K562 (cell line): ENCODE measurements at regions not wholly inside any gene's neighbourhood (a gene's known extent, or its start where the extent isn't known, plus 50 kb on each side); places are given as distances from the start of the nearest gene placed in this dataset.

ENCODE experiments used
- ATAC-seq: fragments of 200-7000 bp; cut with Tn5 transposase; 3 replicates; pipeline ENCODE4 v1.9.1; 2020; ENCODE audit warnings: moderate library complexity
- BruUV-seq: library from RNA; stranded (reverse); fragments of 400-500 nt; replicated peaks from 2 replicates; lab custom pipeline; 2021; lab: Mats Ljungman, UMichigan
- CTCF ChIA-PET: fragments of 300-600 bp; formaldehyde crosslinking; extraction: SDS; loops from one replicate; lab custom pipeline; 2021; ENCODE audit warnings: low intra/inter-chr PET ratio; lab: Yijun Ruan, JAX
- POLR2A ChIA-PET: fragments of 300-600, 350-650 bp; sonication (Branson Sonifier 250); formaldehyde crosslinking; extraction: SDS; loops from one replicate; lab custom pipeline; 2021; ENCODE audit warnings: antibody characterized with exemption, inconsistent platforms; lab: Yijun Ruan, JAX
- DNase-seq, 4 experiments: peaks; one replicate each; pipeline versions ENCODE4 v3.0.0 to v3.0.0-alpha.2; 2011 to 2018; ENCODE audit warnings: low spot score in 3 of 4, mixed read lengths in 3 of 4; ENCODE audit errors: extremely low read depth in 1 of 4
- FAIRE-seq: peaks from 2 replicates; lab custom pipeline; 2011; peaks lifted over from hg19 to GRCh38; lab: Jason Lieb, UNC
- H2AFZ ChIP-seq: 2 replicates; pipeline ENCODE4 v1.6.0; 2011; ENCODE audit warnings: low read depth, low read length, control low read depth, inconsistent platforms
- H3K27ac ChIP-seq: fragments of 200-600 bp; 3 replicates; pipeline ENCODE4 v1.8.0; 2011; ENCODE audit warnings: low read depth, mild to moderate bottlenecking, control low read depth, inconsistent platforms, low read length, moderate library complexity, mixed read lengths; ENCODE audit errors: extremely low read depth
- H3K27me3 ChIP-seq, 2 experiments: fragments of 300-600 bp in 1 of 2; 2 replicates in 1 of 2; 3 replicates in 1 of 2; pipeline versions ENCODE4 v1.6.0 to v1.8.0; 2011; ENCODE audit warnings: inconsistent platforms in 2 of 2, low read length in 2 of 2, mild to moderate bottlenecking in 1 of 2, mixed read lengths in 1 of 2, moderate library complexity in 1 of 2; ENCODE audit not compliant: control insufficient read depth in 2 of 2, insufficient read depth in 2 of 2
- H3K36me3 ChIP-seq: fragments of 300-600 bp; 3 replicates; pipeline ENCODE4 v1.8.0; 2011; ENCODE audit warnings: mild to moderate bottlenecking, low read length, inconsistent platforms; ENCODE audit not compliant: control insufficient read depth, insufficient read depth
- H3K4me1 ChIP-seq, 2 experiments: fragments of 200-600 bp in 1 of 2; replicated peaks in 1 of 2; 2 replicates in 1 of 2; 3 replicates in 1 of 2; pipeline versions ENCODE4 v1.5.1 to v1.8.0; 2011; ENCODE audit warnings: inconsistent platforms in 2 of 2, low read length in 2 of 2, mild to moderate bottlenecking in 1 of 2, mixed read lengths in 1 of 2, moderate library complexity in 1 of 2; ENCODE audit not compliant: control insufficient read depth in 2 of 2, insufficient read depth in 2 of 2
- H3K4me2 ChIP-seq: 2 replicates; pipeline ENCODE4 v1.6.1; 2011; ENCODE audit warnings: low read length, control low read depth, inconsistent platforms, mixed read lengths; ENCODE audit not compliant: insufficient read depth
- H3K4me3 ChIP-seq: fragments of 200-600 bp; sonication (generic), shearing (Covaris generic); 2 replicates; pipeline ENCODE4 v1.5.1; 2016; ENCODE audit warnings: control low read depth, inconsistent platforms
- H3K79me2 ChIP-seq: fragments of 200-600 bp; 3 replicates; pipeline ENCODE4 v1.8.0; 2011; ENCODE audit warnings: low read length, inconsistent platforms; ENCODE audit not compliant: control insufficient read depth, insufficient read depth
- H3K9ac ChIP-seq, 2 experiments: 2 replicates each; pipeline versions ENCODE4 v1.6.0 to v1.6.1; 2011; ENCODE audit warnings: low read depth in 2 of 2, low read length in 2 of 2, control low read depth in 1 of 2, inconsistent platforms in 1 of 2, mild to moderate bottlenecking in 1 of 2, mixed read lengths in 1 of 2; ENCODE audit not compliant: insufficient read depth in 1 of 2
- H3K9me1 ChIP-seq: one replicate; pipeline ENCODE4 v1.6.0; 2011; ENCODE audit warnings: inconsistent platforms, mild to moderate bottlenecking, low read length, moderate library complexity; ENCODE audit not compliant: control insufficient read depth, insufficient read depth
- H3K9me3 ChIP-seq: replicated peaks from 2 replicates; pipeline ENCODE4 v1.5.1; 2011; ENCODE audit warnings: low read depth, low read length, inconsistent platforms; ENCODE audit not compliant: control insufficient read depth, insufficient read depth
- H4K20me1 ChIP-seq: replicated peaks from 2 replicates; pipeline ENCODE4 v1.6.1; 2011; ENCODE audit warnings: low read length, inconsistent platforms, mixed read lengths; ENCODE audit not compliant: control insufficient read depth, insufficient read depth
- BRD9 ChIP-seq: fragments of 450-650 bp; IDR thresholded peaks from 2 replicates; pipeline ENCODE4 v1.6.1; 2018; ENCODE audit warnings: low read depth; ENCODE audit not compliant: partially characterized antibody
- FOXJ3 ChIP-seq: sonication (generic); formaldehyde crosslinking; IDR thresholded peaks from 2 replicates; pipeline ENCODE4 v1.4.0; 2020; ENCODE audit warnings: mild to moderate bottlenecking, missing genetic modification reagents
- NEUROD1 ChIP-seq: fragments of 150-350 bp; IDR thresholded peaks from 2 replicates; pipeline ENCODE4 v1.6.1; 2014; ENCODE audit warnings: borderline replicate concordance, low read length, low read depth; ENCODE audit not compliant: partially characterized antibody
- RBM17 ChIP-seq: fragments of 200-400 bp; formaldehyde crosslinking; IDR thresholded peaks from 2 replicates; pipeline ENCODE4 v1.6.1; 2017; ENCODE audit warnings: low read depth, mild to moderate bottlenecking, low read length, borderline replicate concordance
- ZNF121 ChIP-seq: sonication (generic); formaldehyde crosslinking; conservative IDR thresholded peaks from 2 replicates; pipeline ENCODE4 v1.8.0; 2022; ENCODE audit warnings: missing genetic modification reagents
- ZNF280A ChIP-seq: fragments of 450-650 bp; IDR thresholded peaks from 2 replicates; pipeline ENCODE4 v1.6.1; 2018; ENCODE audit warnings: mild to moderate bottlenecking, low read depth; ENCODE audit not compliant: partially characterized antibody
- ZNF408 ChIP-seq: fragments of 250-450 bp; sonication (Bioruptor Pico); IDR thresholded peaks from 2 replicates; pipeline ENCODE4 v1.4.0; 2020; ENCODE audit warnings: low read depth, mild to moderate bottlenecking, moderate library complexity
- ZNF76 ChIP-seq: fragments of 250-450 bp; sonication (Bioruptor Pico); IDR thresholded peaks from 2 replicates; pipeline ENCODE4 v1.4.0; 2020; ENCODE audit warnings: mild to moderate bottlenecking, moderate library complexity, borderline replicate concordance
- WGBS: fragments of 100-300 bp; shearing (Covaris generic); methylation state at CpG from one replicate; pipeline ENCODE4 v1.1.6; 2016; ENCODE audit warnings: low coverage, mixed read lengths; ENCODE audit not compliant: insufficient coverage; ENCODE audit errors: missing lambda C conversion rate; 5-methylcytosine and 5-hydroxymethylcytosine counted together
- in situ Hi-C: fragments of 300-500 bp; cut with MboI; formaldehyde crosslinking; loops from 4 replicates; pipeline ENCODE4 v1.15.0; 2018; ENCODE audit warnings: inconsistent platforms, mixed read lengths
- intact Hi-C: fragments of 100-400 bp; cut with micrococcal nuclease; formaldehyde crosslinking; loops from 2 replicates; pipeline ENCODE4 v1.14.2; 2022
- TF ChIP-seq, protein P1 (sequence below): IDR thresholded peaks from 2 replicates; pipeline ENCODE4 v1.6.1; 2014; ENCODE audit warnings: antibody characterized with exemption

DNA sequence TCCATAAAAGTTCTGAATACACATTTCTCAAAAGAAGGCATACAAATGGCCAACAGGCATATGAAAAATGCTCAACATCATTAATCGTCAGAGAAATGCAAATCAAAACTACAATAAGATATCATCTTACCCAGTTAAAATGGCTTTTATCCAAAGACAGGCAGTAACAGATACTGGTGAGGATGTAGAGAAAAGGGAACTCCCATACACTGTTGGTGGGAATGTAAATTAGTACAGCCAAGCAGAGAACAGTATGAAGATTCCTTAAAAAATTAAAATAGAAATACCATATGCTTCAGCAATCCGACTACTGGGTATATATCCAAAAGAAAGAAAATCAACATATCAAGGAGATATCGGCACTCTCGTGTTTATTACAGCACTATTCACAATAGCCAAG lies 1312.5 kb downstream of the DSC3 start:
- Histone ChIP-seq H3K9me3 (no peaks in the 10 kb centered on the region; the same call in 1 of the 2 replicates), H3K27me3 (no peaks in the 10 kb centered on the region), H4K20me1 (no peaks in the 10 kb centered on the region), H3K9ac (no peak overlapping the region), H3K4me3 (no peak overlapping the region), H3K4me1 (no peaks in the 10 kb centered on the region), H3K4me2 (no peak overlapping the region), H3K36me3 (no peaks in the 10 kb centered on the region), H3K27ac (no peak overlapping the region), H2AFZ (no peak overlapping the region), H3K79me2 (no peaks in the 10 kb centered on the region), H3K9me1 (no peaks in the 10 kb centered on the region)
- WGBS: 0% methylated on average over 4 of the region's 4 CpGs
- POLR2A ChIA-PET: no interaction called here
- intact Hi-C loops (no loop called here), in situ Hi-C loops (no loop called here)
- DNase-seq: no peak
- TF ChIP-seq ZNF121 (CRISPR knock-in tag) (no peak), ZNF408 (CRISPR knock-in tag) (no peak), RBM17 (no peak), ZNF76 (no peak), ZNF280A (no peak), BRD9 (no peak), FOXJ3 (CRISPR knock-in tag) (no peak), NEUROD1 (no peak)
- TF ChIP-seq, protein P1, sequence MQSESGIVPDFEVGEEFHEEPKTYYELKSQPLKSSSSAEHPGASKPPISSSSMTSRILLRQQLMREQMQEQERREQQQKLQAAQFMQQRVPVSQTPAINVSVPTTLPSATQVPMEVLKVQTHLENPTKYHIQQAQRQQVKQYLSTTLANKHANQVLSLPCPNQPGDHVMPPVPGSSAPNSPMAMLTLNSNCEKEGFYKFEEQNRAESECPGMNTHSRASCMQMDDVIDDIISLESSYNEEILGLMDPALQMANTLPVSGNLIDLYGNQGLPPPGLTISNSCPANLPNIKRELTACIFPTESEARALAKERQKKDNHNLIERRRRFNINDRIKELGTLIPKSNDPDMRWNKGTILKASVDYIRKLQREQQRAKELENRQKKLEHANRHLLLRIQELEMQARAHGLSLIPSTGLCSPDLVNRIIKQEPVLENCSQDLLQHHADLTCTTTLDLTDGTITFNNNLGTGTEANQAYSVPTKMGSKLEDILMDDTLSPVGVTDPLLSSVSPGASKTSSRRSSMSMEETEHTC: no peak
- no peak for ATAC-seq
- CTCF ChIA-PET: no interaction called here
- no TSS peak for BruUV-seq
- no peak for FAIRE-seq
